Activated CD4-positive, alpha-beta T cell treated with anti-CD3 and anti-CD28 coated beads for 36 hours (primary cell): ENCODE measurements at regions not wholly inside any gene's neighbourhood (a gene's known extent, or its start where the extent isn't known, plus 50 kb on each side); places are given as distances from the start of the nearest gene placed in this dataset.

Experiments used
- ATAC-seq: fragments of 200-7000 bp; cut with Tn5 transposase; one replicate; pipeline ENCODE4 v1.10.0; 2021; ENCODE audit warnings: mild to moderate bottlenecking, moderate library complexity
- CTCF ChIA-PET: fragments of 350-600 bp; sonication (Branson Sonifier 250); formaldehyde crosslinking; loops from one replicate; lab custom pipeline; 2021; ENCODE audit warnings: antibody characterized with exemption; lab: Charles Lee
- POLR2A ChIA-PET: fragments of 350-600 bp; sonication (Branson Sonifier 250); formaldehyde crosslinking; loops from one replicate; lab custom pipeline; 2021; ENCODE audit warnings: antibody characterized with exemption, inconsistent platforms; lab: Charles Lee
- DNase-seq: peaks from one replicate; pipeline ENCODE4 v3.0.0-alpha.2; 2020
- H3K27ac Mint-ChIP-seq: one replicate; pipeline ENCODE4 v1.8.0; 2021; ENCODE audit warnings: mixed read lengths
- H3K27me3 Mint-ChIP-seq: one replicate; pipeline ENCODE4 v1.8.0; 2021; ENCODE audit warnings: mixed read lengths
- H3K36me3 Mint-ChIP-seq: one replicate; pipeline ENCODE4 v1.8.0; 2021; ENCODE audit warnings: low read depth, mixed read lengths
- H3K4me1 Mint-ChIP-seq: one replicate; pipeline ENCODE4 v1.8.0; 2021; ENCODE audit warnings: mixed read lengths
- H3K4me3 Mint-ChIP-seq: one replicate; pipeline ENCODE4 v1.8.0; 2021; ENCODE audit warnings: mild to moderate bottlenecking, moderate library complexity, mixed read lengths
- H3K9me3 Mint-ChIP-seq: one replicate; pipeline ENCODE4 v1.8.0; 2021; ENCODE audit warnings: low read depth, mixed read lengths
- intact Hi-C, 2 experiments: fragments of 100-400 bp; cut with DNase I in 1 of 2; cut with micrococcal nuclease in 1 of 2; formaldehyde crosslinking; loops; one replicate each; pipeline versions ENCODE4 v1.14.2 to v1.15.1; 2022 to 2024; cut with DNase I, micrococcal nuclease

DNA sequence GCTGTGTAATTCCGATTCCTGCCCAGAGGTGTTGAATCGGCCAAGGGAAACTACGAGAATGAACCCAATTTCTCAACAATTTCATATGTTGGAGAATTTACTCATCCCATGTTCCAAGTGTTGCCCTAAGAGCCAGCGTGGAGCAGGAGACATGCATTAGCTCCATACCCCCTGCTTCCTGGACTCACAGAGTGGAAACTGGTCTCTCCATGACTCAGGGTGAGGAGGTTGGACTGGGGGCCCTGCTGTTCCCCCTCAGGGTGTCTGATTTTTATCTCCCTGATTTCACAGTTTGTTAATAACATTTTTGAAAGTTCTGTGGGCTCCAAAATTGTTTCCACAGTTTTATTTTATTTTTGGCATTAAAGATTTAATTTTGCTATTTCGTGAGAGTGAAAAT lies 183.0 kb upstream of the SFRP2 start:
- intact Hi-C loops: no loop called here
- CTCF ChIA-PET: no interaction called here
- H3K9me3 Mint-ChIP-seq: peaks cover 16% of the 10 kb centered on the region
- DNase-seq (no peak), ATAC-seq (no peak)
- no peaks in the 10 kb centered on the region for H3K36me3 Mint-ChIP-seq
- H3K27ac Mint-ChIP-seq: no peak overlapping the region
- POLR2A ChIA-PET: no interaction called here
- no peaks in the 10 kb centered on the region for H3K4me1 Mint-ChIP-seq
- H3K27me3 Mint-ChIP-seq: no peaks in the 10 kb centered on the region
- no peak overlapping the region for H3K4me3 Mint-ChIP-seq

DNA sequence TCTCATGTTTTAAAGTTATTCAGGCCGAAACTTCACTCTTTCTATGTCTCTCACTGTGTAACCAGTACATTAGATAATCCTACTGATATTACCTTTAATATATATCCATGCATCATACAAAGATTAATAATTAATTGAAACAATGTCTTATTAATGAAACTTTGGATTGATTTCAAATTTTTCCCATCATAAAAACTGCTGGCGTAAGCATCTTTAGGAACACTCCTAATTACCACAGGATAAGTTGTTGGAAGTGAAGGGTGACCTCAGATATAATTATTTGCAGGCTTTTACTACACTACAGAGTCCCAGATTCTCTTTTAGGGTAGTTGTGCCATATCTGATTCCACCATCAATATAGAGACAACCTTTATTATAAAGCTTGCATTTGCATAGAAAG lies 181.3 kb upstream of the SFRP2 start:
- ATAC-seq: no peak
- POLR2A ChIA-PET: no interaction called here

DNA sequence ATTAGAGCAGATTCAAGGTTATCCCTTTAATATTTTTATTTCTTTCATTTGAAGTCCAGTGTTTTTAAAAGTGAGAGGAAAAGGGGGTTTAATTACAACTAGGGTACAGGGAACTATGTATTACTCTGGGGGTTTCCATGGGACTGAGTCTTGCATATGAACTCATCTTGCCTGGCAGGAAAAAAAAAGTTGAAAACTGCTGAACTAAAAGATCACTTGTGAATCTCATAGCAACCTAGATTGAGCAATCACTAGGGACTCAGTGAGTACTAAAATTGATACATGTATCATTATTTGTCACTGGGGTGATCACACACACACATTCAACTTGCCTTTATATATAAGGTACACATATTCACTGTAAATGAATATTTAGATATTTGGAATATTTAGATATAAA lies 180.7 kb upstream of the SFRP2 start:
- ChIA-PET POLR2A (no interaction called here), CTCF (interaction anchor here (0.6 to 1.2 kb wide), 2 partner anchors 49 to 116 kb away, joined by 3 read pairs; no protein-coding TSS in a partner anchor)
- no peaks in the 10 kb centered on the region for H3K36me3 Mint-ChIP-seq
- ATAC-seq (no peak), DNase-seq (no peak)
- H3K9me3 Mint-ChIP-seq: peaks cover 7% of the 10 kb centered on the region
- H3K4me1 Mint-ChIP-seq: no peaks in the 10 kb centered on the region
- no peaks in the 10 kb centered on the region for H3K27me3 Mint-ChIP-seq
- intact Hi-C loops: no loop called here
- H3K27ac Mint-ChIP-seq: no peak overlapping the region
- H3K4me3 Mint-ChIP-seq: no peak overlapping the region

More for the DNA sequence above, 181.3 kb upstream of the SFRP2 start:
- Mint-ChIP-seq H3K27ac (no peak overlapping the region), H3K27me3 (no peaks in the 10 kb centered on the region), H3K9me3 (peaks cover 10% of the 10 kb centered on the region), H3K4me1 (no peaks in the 10 kb centered on the region), H3K36me3 (no peaks in the 10 kb centered on the region), H3K4me3 (no peak overlapping the region)
- no peak for DNase-seq
- intact Hi-C loops: no loop called here
- CTCF ChIA-PET: no interaction called here

DNA sequence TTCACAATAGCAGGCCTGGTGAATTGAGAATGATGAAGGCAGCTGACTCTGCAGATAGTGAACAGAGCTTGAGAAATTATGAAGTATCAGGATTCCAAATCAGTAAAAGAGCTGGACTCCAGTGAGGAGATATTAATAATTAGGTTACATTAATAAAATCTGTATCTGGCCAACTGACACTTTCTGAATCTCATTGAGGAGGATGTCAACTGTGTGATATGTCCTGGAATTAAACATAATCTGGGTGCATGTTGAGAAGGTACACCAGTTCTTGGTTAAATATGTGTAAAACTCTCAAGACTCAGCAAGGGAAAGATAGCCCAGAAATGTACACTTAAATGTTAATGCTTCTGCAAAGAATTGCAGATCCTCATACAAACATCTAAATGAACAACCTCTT lies 177.8 kb upstream of the SFRP2 start:
- intact Hi-C loops: no loop called here
- no peaks in the 10 kb centered on the region for H3K27me3 Mint-ChIP-seq
- no peak overlapping the region for H3K27ac Mint-ChIP-seq
- peaks cover 9% of the 10 kb centered on the region for H3K4me1 Mint-ChIP-seq
- no peaks in the 10 kb centered on the region for H3K9me3 Mint-ChIP-seq
- no peak for ATAC-seq
- no peak for DNase-seq
- POLR2A ChIA-PET: no interaction called here
- H3K4me3 Mint-ChIP-seq: no peak overlapping the region
- CTCF ChIA-PET: no interaction called here
- no peaks in the 10 kb centered on the region for H3K36me3 Mint-ChIP-seq

DNA sequence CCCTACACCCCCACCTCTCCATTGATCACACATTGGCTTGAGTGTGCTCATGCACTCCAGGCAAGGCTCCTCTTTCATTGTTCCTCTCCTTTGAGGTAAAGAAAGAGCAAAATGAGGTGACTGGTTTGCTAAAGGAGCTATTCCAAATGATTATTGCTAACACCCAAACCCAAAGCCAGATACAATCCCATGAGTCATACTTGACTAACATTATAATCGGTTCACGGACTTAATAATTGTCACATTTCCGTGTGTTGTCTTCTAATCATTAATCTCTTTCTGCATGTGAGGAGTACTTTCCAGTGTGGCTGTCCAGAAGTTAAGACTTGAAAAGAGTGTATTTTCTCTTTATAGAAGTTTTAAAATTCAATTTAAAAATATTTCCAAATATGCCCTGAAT lies 174.3 kb upstream of the SFRP2 start:
- peaks cover 12% of the 10 kb centered on the region for H3K4me1 Mint-ChIP-seq
- POLR2A ChIA-PET: interaction anchor here (0.6 kb wide), 1 partner anchor 47 kb away, joined by 3 read pairs; no protein-coding TSS in a partner anchor
- CTCF ChIA-PET: interaction anchor here (0.7 to 1.0 kb wide), 3 partner anchors 13 to 76 kb away, joined by 3 read pairs; no protein-coding TSS in a partner anchor
- no peak overlapping the region for H3K4me3 Mint-ChIP-seq
- intact Hi-C loops: no loop called here
- no peaks in the 10 kb centered on the region for H3K36me3 Mint-ChIP-seq
- peaks cover 4% of the 10 kb centered on the region for H3K27me3 Mint-ChIP-seq
- no peak for ATAC-seq
- no peaks in the 10 kb centered on the region for H3K9me3 Mint-ChIP-seq
- H3K27ac Mint-ChIP-seq: no peak overlapping the region
- DNase-seq: no peak

DNA sequence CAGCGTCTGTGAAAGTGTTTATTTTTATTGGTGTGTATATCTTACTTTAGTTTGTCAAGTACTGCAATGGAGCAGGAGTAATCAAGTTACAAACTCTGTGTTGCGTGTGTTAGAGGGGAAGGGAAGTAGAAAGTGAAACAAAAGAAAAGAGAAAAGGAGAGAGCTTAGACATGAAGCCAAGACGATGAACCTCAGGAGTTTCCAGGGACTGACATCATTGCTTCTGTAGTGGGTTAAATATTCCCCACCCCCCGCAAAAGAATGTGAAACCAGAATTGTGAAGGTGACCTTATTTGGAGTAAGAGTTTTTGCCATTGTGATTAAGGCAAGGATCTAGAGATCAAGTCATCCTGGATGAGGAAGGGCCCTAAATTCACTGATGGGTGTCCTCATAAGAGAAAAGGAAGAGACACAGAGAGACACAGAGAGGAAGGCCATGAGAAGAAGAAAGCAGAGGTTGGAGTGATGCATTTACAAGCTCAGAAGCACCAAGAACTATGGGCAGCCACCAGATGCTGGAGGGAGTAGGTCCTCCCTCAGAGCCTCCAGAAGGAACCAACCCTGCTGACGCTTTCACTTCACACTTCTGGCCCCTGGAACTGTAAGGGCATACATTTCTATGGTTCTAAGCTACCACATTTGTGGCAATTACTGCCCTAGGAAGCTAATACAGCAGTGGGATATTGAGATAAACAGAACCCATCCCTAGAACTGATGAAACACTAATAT lies 173.6 kb upstream of the SFRP2 start:
- ATAC-seq (peak; percentile 82), DNase-seq (peak; percentile 26)
- Mint-ChIP-seq H3K27ac (peak overlapping the region; percentile 56), H3K4me1 (peaks cover 12% of the 10 kb centered on the region), H3K36me3 (no peaks in the 10 kb centered on the region), H3K4me3 (no peak overlapping the region), H3K9me3 (no peaks in the 10 kb centered on the region), H3K27me3 (peaks cover 4% of the 10 kb centered on the region)
- CTCF ChIA-PET: interaction anchor here (0.9 to 1.0 kb wide), 2 partner anchors 12 to 55 kb away, joined by 3 read pairs; no protein-coding TSS in a partner anchor
- intact Hi-C loops: no loop called here
- POLR2A ChIA-PET: interaction anchor here (0.6 kb wide), 1 partner anchor 46 kb away, joined by 3 read pairs; no protein-coding TSS in a partner anchor

DNA sequence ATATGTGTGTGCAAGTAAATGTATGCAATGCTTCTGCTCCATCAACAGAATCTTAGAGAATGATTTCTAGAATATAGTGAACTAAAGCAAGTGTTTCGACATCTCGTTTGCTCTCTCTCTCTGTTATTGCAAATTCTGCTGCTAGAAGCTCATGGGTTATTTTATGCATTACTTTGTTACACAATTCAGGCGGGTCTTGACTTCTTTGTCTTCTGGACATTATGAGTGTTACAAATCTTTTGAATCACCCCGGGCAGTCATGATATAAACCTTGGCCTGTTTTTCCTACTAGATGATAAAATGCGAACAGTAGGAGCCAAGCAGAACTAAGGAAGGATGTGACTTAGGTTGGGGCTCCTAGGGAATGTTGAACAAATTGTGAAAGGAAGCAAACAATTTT lies 166.4 kb upstream of the SFRP2 start:
- H3K27me3 Mint-ChIP-seq: peaks cover 10% of the 10 kb centered on the region
- H3K27ac Mint-ChIP-seq: no peak overlapping the region
- no peaks in the 10 kb centered on the region for H3K36me3 Mint-ChIP-seq
- POLR2A ChIA-PET: no interaction called here
- no peak overlapping the region for H3K4me3 Mint-ChIP-seq
- H3K9me3 Mint-ChIP-seq: no peaks in the 10 kb centered on the region
- CTCF ChIA-PET: interaction anchor here (0.8 kb wide), 1 partner anchor 155 kb away, joined by 3 read pairs; no protein-coding TSS in a partner anchor
- H3K4me1 Mint-ChIP-seq: peaks cover 7% of the 10 kb centered on the region
- DNase-seq (no peak), ATAC-seq (no peak)
- intact Hi-C loops: no loop called here

DNA sequence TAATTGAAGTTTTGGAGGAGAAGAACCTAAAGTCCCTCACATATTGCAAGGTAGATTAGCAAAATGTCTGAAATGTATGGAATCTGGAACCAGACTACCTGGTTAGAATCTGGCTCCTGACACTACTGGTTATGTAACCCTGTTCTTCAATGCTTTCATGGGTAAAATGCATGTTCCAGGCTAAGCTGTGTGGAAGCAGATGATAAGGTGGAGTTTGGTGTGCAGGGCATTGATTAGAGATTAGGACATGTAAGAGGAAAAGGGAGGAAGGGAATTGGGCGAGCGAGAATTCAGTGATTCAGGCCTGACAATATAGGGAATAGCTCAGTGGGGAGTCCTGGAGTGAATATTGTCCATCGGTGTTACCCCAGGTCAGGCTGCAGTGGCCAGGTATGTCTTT lies 165.8 kb upstream of the SFRP2 start:
- Mint-ChIP-seq H3K27ac (no peak overlapping the region), H3K9me3 (no peaks in the 10 kb centered on the region), H3K4me1 (peaks cover 13% of the 10 kb centered on the region), H3K36me3 (no peaks in the 10 kb centered on the region), H3K27me3 (peaks cover 10% of the 10 kb centered on the region), H3K4me3 (no peak overlapping the region)
- ATAC-seq (no peak), DNase-seq (no peak)
- ChIA-PET CTCF (interaction anchor here (0.8 kb wide), 1 partner anchor 155 kb away, joined by 3 read pairs; no protein-coding TSS in a partner anchor), POLR2A (no interaction called here)
- intact Hi-C loops: no loop called here

DNA sequence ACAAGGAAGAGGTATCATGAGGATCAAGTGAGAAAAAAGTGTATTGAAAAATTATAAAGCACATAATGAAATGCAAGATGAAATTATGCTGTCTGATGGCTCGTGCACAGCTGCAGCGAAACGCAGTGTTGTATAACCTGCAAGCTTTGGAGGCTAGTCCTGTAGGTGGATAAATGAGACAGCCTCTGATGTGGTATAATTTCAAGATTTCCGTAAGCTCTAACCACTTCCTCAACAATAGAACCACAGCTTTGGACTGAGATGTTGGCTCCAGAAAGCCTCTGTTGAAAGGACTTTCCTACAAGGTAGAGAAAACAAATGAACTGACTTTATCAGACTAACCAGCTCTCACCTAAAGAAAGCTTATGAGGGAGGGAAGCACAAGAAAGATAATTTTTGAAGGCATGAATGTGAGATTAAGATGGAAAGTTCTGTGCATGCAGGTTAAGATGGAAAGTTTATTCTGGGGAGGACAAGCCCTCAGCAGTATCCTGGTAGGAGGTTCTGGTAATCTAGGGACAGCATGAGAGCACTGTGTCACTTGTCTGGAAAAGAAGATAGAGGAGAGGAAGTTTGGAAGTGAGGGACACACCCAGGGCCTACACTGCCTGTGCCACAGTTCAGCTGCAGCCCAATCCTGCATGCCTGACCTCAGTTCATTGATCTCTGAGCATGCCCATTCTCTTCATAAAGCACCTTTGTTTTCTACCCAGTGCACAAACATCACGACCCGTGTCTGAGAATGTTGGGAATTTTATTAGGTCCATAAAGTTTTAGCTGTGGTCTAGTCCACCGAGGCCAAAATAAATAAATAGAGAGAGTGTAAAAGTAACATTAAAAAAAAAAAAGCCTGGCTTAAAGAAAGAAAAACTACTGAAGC lies 161.5 kb upstream of the SFRP2 start:
- Mint-ChIP-seq H3K4me3 (no peak overlapping the region), H3K36me3 (peaks cover 9% of the 10 kb centered on the region), H3K27ac (peak overlapping the region; percentile 7), H3K27me3 (peaks cover 36% of the 10 kb centered on the region), H3K9me3 (peaks cover 11% of the 10 kb centered on the region), H3K4me1 (peaks cover 20% of the 10 kb centered on the region)
- ATAC-seq (peak; percentile 96), DNase-seq (peak; percentile 41)
- CTCF ChIA-PET: interaction anchor here (0.8 to 1.0 kb wide), 2 partner anchors 9 to 13 kb away, joined by 3 read pairs; no protein-coding TSS in a partner anchor
- intact Hi-C loops: loop anchor here (1.0 kb wide), 1 partner anchor 34 kb away; no protein-coding TSS in a partner anchor
- POLR2A ChIA-PET: no interaction called here

DNA sequence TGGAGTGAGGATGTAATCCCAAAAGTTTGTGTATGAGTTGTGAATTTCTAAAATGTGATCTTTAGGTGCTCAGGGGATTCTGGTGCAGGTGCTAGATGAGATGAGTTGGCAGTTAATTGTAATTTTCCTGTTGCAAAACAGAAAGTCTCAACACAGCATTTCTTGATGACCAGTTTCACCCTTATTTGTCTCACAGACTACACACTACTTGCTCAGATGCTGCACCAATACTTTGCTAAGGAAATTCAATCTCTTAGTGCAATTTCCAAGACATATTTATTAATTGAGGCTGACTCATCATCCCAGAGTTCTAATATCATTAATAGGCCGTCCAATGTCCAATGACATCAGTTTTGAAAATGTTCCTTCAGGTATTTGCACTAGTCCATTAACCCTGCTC lies 159.2 kb upstream of the SFRP2 start:
- no peak for DNase-seq
- Mint-ChIP-seq H3K9me3 (peaks cover 17% of the 10 kb centered on the region), H3K4me3 (no peak overlapping the region), H3K27ac (no peak overlapping the region), H3K27me3 (peaks cover 37% of the 10 kb centered on the region), H3K36me3 (peaks cover 12% of the 10 kb centered on the region), H3K4me1 (peaks cover 35% of the 10 kb centered on the region)
- intact Hi-C loops: loop anchor here in 1 of 2 experiments (10.0 kb wide), 1 partner anchor 547 kb away; the partner anchor contains the start of gene DCHS2
- ATAC-seq: no peak
- ChIA-PET CTCF (interaction anchor here (0.6 kb wide), 1 partner anchor 166 kb away, joined by 3 read pairs; no protein-coding TSS in a partner anchor), POLR2A (no interaction called here)

DNA sequence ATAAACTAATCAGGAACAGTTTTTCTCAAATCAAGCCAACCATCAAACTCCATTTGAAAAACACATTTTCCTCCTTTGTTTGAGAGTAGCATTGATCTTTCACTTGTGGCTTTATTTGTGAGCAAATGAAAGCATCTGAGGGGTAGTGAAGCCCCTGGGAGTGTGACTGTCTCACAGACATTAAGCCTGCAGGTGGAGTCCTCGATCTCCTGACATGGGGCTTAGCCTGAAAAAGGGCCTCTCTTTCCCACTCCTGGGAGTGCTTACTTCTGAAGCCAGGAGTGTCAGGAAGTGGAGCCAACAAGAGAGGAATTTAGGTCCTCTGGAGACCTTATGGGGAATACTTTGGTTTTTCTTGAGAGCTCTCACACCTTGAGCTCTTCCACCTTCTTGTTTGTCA lies 158.2 kb upstream of the SFRP2 start:
- DNase-seq (no peak), ATAC-seq (no peak)
- H3K9me3 Mint-ChIP-seq: peaks cover 17% of the 10 kb centered on the region
- intact Hi-C loops: loop anchor here in 1 of 2 experiments (10.0 kb wide), 1 partner anchor 548 kb away; the partner anchor contains the start of gene DCHS2
- H3K4me3 Mint-ChIP-seq: no peak overlapping the region
- H3K27me3 Mint-ChIP-seq: peaks cover 37% of the 10 kb centered on the region
- POLR2A ChIA-PET: no interaction called here
- H3K27ac Mint-ChIP-seq: no peak overlapping the region
- peaks cover 35% of the 10 kb centered on the region for H3K4me1 Mint-ChIP-seq
- CTCF ChIA-PET: no interaction called here
- peaks cover 12% of the 10 kb centered on the region for H3K36me3 Mint-ChIP-seq
